Fibroblast of gingiva (primary cell): ENCODE measurements at regions not wholly inside any gene's neighbourhood (a gene's known extent, or its start where the extent isn't known, plus 50 kb on each side); places are given as distances from the start of the nearest gene placed in this dataset.
A peak's percentile ranks its signal among the peaks of the same experiment; 100 is the strongest.

Source experiments
- DNase-seq: peaks from one replicate; pipeline ENCODE4 v3.0.0-alpha.2; 2011; ENCODE audit warnings: low read depth

- no peak for DNase-seq
Observed at GRCh38 chr17:72390675-72391508, 270.1 kb downstream of the SOX9 start.

DNA sequence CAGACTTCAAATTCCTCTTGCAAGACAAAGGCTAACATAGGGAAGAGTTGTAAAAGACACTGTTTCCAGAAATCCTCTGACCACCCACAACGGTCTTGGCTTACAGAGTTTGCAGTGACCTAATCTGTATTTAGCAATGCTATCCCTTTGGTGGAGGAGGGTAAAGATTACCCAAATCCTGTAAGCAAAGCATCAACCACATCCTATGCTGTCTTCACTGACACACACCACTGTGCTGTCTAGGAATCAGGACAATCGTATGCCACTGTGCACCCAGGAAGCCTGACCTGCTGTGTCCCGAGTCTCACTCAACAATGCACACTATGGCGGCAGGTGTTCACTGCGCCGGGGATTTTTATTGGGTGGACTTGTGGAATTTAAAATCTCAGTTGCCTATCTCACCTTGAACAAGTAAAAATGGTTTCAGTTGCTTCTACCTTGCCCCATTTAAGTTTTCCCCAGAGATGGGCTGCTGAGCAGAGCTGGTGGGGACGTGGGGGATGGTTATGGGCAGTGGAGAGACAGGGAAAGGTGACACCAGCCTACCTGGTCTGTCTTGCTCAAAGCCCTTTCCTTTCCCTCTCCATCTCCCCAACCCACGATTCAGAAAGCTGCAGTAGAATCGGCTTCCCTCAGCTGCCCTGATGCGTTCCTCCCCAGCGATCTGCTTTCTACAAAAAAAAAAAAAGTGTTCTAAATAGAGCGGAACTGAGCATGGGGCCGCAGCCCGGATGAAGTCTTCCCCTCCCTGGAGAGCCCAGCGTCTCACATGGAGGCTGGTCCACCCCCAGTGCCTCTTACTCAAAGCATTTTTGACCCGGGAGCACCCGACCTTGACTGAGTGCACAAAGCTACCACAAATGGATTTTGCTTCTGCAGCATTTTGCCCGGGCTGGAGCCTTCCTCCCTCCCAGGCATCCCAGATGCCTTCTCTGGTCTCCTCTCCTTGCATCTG lies 271.5 kb downstream of the SOX9 start:
- peak; percentile 90 for DNase-seq

DNA sequence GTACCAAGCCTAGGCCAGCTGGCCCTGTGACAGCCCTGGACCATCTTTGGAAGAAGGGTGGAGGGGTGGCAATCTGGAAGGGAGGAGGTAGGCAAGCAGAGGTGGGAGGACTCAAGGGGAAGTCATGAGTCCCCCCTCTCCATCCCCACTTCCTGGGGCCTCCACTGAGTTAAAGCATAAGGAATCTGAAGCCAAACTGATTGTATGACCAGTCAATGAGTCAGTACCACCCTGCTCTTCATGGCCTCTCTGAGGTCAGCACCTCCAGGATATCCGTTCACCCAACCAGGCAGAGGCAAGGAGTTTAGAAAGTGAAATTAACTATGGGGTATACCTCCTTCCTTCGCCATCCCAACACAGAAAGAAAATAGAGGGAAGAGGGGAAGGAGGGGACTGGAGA lies 272.7 kb downstream of the SOX9 start:
- peak; percentile 35 for DNase-seq

DNA sequence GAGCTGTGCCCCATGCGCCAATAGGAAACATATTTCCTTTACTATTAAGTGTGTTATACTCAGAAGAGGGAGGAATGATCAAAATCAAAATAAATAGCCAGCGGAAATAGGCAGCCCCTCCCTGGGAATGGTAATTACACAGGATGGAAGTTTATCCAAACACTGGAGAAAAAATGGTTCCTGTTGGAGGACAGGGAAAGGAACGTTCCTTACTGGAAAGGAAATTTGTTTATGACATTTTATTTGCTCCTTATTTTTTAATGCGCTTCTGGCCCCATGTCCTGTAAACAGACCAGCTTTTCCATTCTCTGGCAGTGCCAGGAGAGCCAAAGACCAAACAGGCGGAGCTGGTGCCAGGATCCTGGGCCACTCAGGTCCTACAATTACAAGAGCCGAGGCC lies 273.7 kb downstream of the SOX9 start:
- no peak for DNase-seq

DNA sequence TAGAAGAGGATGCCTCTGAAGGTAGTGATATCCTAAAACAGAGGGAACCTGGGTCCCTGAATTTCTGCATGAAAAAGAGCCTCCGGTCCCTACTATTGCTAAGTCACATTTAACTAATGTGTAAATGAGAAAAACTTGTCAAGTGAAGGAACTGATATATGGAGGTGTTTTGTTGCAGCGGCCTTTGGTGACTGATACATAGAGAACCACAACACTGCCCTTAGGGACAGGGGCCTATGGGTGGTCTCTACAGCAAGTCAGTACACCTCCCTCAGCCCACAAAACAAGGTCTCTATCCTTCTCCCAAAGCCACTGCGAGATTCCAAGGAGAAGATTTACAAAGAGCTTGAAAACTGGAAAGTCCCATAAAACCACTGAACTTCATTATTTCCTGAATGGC lies 275.3 kb downstream of the SOX9 start:
- no peak for DNase-seq

- DNase-seq = no peak
Observed at GRCh38 chr17:72397223-72397667, 276.4 kb downstream of the SOX9 start.

DNA sequence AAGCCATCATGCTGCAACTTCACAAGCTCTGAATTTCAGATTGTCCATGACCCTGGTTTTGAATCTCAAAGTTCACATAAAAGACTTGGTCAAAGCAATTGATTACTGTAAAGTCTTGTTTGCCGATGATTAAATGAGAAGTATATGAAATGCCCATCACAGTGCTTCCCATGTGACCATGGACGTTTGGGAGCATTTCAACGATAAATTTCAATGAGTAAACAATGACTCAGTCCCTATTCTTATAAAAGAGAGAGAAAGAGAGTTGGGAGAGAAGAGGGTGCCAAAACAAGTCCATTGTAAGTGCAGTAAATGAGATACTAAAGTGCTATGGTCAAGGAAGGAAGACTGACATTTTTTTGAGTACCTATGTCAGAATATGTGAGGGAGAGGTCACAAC lies 276.9 kb downstream of the SOX9 start:
- peak; percentile 22 for DNase-seq

DNA sequence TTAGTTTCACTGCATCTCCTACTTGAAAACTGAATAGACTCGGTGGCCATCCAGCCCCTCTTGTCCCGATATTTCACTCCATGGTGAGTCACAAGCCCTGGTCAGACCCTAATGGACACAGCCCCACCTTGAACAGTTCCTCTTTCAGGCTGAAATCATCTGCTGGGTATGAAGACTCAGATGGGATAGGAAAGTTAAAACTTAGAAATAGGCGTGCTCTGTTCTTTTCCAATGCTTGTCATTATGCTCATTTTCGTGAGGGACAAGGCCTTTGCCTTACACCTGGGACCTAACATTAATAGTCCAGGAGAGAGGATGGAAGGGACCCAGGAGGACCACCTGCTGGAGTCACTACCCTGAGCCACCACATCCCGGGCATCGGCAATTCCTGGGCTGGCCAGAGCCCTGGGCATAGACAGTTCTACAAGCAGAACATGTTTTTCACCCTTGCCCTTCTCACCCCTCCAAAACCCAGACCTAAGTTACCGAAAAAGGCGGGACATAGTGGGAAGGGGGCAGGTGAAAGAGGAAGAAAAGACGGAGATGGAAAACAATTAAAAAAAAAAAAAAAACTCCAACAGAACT lies 278.3 kb downstream of the SOX9 start:
- DNase-seq = no peak

GRCh38 chr17:72399608-72400487 lies 279.0 kb downstream of the SOX9 start:
- DNase-seq = no peak

DNA sequence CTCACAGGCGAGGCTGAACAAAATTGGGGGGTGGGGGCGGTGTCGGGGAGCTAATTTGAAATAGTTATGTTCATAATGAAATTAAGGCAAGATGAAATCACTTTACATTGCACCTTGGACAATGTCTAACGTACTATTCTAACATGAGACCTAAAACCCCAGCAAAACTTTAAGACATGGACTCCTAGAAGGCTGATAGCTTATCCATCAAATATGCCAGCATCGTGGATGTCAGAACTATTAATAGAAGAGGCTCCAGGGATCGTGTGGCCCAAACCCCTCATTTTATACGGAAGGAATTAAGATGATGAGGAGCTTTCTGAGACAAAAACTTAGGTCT lies 279.6 kb downstream of the SOX9 start:
- DNase-seq = no peak

- no peak for DNase-seq
Observed at GRCh38 chr17:72400863-72401262, 280.0 kb downstream of the SOX9 start.

DNA sequence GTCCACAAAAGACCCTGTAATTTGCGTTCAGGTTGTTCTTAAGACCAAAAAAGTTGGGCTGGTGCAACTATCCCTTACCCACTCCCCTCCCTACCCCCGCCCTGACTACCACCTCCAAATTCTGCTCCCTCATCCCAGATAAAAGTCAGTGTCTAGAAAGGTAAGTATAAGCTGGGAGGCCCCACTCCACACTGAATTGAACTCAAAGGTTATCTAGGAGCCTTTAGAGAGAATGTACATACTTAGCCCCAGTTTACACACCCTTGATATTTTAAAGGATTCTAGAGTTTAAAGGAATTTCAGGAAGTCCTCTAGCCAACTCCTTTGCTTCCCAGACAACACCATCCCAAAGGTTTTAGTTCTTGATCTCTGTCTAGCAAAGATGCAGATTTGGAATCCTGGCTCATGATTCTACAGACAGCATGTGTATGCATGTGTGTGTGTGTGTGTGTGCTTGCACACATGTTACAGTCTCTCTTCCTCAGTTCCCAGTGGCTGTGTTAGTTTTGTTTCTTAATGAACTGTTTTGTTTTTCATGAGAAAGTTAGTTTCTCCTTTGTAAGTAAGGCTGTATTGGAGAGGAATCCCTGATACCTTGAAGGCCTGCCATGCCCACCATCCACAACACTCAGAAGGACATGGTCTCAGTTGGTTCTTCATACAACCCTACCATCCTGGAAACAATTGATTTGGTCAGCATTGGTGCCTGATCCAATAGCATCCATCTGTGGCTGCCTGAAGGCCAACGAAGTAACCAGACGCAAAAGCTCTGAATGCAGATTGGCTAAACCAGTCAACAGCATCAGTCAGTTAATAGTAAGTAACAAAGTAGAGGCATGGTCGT lies 281.3 kb downstream of the SOX9 start:
- no peak for DNase-seq

GRCh38 chr17:72402727-72403210 lies 281.9 kb downstream of the SOX9 start:
- DNase-seq = no peak

DNA sequence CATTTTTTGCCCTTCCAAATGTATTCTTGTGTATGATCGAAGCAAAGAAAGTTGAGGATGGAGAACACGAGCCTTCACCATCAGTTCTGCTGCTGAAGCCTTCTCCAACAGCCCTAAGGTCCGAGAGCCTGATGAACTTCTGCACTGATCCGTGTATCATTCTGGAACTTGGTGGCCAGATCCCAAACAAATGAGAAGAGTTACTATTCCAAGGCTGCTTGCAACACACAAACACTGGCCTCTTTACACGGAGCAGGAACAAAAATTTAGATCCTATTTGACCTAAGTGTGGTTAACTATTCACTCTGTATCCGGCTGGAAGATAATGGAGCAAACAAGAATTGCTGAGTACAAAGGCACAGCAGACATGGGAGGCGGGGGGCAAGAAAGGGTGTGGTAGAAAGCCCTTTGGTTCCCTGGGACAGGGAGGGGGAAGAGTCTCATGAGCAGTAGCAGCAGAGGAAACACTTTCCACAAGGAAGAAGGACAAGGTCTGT lies 282.9 kb downstream of the SOX9 start:
- no peak for DNase-seq

DNA sequence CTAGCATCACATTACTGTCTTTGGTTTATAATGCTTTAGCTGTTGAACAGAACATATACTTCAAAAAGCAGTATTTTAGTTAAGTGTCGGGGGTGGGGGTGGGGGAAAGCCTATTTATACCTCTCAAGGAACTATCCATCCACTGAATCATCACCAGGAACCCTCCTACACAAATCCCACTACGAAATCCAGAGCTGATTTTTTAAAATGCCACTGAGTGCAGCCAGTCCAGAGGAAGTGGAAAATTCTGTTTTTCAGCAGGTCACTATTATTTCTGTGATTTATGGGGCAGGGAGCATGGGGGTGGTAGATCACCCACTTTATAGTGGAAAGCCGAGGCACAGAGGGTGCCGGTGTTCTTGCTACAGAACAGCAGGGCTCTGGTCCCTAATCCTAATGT lies 284.1 kb downstream of the SOX9 start:
- DNase-seq = no peak

- no peak for DNase-seq
Observed at GRCh38 chr17:72405662-72406230, 284.9 kb downstream of the SOX9 start.

- DNase-seq = no peak
Observed at GRCh38 chr17:72406498-72406897, 285.7 kb downstream of the SOX9 start.

GRCh38 chr17:72407336-72407909 lies 286.6 kb downstream of the SOX9 start:
- DNase-seq = peak; percentile 97

DNA sequence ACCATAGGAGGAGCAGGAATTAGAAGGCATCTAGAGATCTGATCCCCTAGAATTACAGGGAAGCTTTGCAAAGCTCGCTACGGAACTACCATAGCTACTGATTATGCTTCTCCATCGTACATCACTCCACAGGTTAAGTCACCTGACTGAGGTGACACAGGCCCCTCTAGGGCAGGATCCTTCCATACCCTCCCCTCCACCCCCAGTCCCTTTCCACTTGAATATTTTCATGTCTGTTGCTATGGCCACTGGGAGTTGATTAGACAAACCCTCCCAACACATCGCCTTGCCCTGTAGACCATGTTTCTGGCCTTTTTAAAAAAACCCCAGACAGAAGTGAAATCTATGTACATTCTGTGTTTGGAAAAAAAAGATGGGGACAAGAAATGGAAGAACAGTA lies 287.1 kb downstream of the SOX9 start:
- DNase-seq = no peak

DNA sequence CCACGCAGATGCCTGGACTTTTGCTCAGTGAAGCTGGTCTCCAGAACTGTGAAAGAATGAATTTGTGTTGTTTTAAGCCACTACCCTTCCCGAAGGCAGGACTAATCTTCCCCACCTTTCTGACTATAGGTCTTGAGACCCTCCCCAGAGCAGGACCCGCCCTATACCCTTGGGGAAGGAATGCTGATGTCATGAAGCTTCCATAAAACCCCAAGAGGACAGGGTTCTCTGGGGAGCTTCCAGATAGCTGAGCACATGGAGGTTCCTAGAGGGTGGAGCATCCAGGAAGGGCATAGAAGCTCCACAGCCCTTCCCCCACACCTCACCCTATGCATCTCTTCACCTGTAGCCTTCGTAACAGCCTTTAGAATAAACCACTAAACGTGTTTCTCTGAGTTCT lies 287.8 kb downstream of the SOX9 start:
- no peak for DNase-seq
